ES-I3 (cell line): ENCODE measurements at regions not wholly inside any gene's neighbourhood (a gene's known extent, or its start where the extent isn't known, plus 50 kb on each side); places are given as distances from the start of the nearest gene placed in this dataset.

Source experiments
- H3K36me3 ChIP-seq: 2 replicates; pipeline ENCODE4 v1.6.1; 2013; ENCODE audit warnings: mild to moderate bottlenecking, low read length, control low read depth, moderate library complexity; ENCODE audit not compliant: insufficient read depth
- H3K4me1 ChIP-seq: 2 replicates; pipeline ENCODE4 v1.6.1; 2013; ENCODE audit warnings: mild to moderate bottlenecking, control low read depth, low read length; ENCODE audit not compliant: insufficient read depth
- H3K9ac ChIP-seq: 2 replicates; pipeline ENCODE4 v1.6.1; 2013; ENCODE audit warnings: low read depth, mild to moderate bottlenecking, low read length, moderate library complexity
- H3K9me3 ChIP-seq: 2 replicates; pipeline ENCODE4 v1.6.1; 2013; ENCODE audit warnings: mild to moderate bottlenecking, low read length, moderate library complexity; ENCODE audit not compliant: control insufficient read depth, insufficient read depth

- Histone ChIP-seq H3K9ac (no peak overlapping the region), H3K36me3 (no peaks in the 10 kb centered on the region), H3K4me1 (no peaks in the 10 kb centered on the region), H3K9me3 (no peaks in the 10 kb centered on the region)
Observed at GRCh38 chr2:3000968-3001367, 376.6 kb downstream of the EIPR1 start.

- Histone ChIP-seq H3K4me1 (no peaks in the 10 kb centered on the region), H3K36me3 (no peaks in the 10 kb centered on the region), H3K9me3 (no peaks in the 10 kb centered on the region), H3K9ac (no peak overlapping the region)
Observed at GRCh38 chr2:3000125-3000524, 377.5 kb downstream of the EIPR1 start.

- Histone ChIP-seq H3K9me3 (no peaks in the 10 kb centered on the region), H3K36me3 (no peaks in the 10 kb centered on the region), H3K9ac (no peak overlapping the region), H3K4me1 (no peaks in the 10 kb centered on the region)
Observed at GRCh38 chr2:2998971-2999370, 378.6 kb downstream of the EIPR1 start.

- Histone ChIP-seq H3K36me3 (0 out of 2 replicates have a peak, but pooled peaks cover 3% of the 10 kb centered on the region), H3K9me3 (no peaks in the 10 kb centered on the region), H3K9ac (no peak overlapping the region)
Observed at GRCh38 chr2:2993172-2993692, 384.4 kb downstream of the EIPR1 start.

GRCh38 chr2:2992634-2993033, 385.0 kb downstream of the EIPR1 start:
- 0 out of 2 replicates have a peak, but pooled peaks cover 3% of the 10 kb centered on the region for H3K36me3 ChIP-seq
- no peaks in the 10 kb centered on the region for H3K4me1 ChIP-seq
- no peak overlapping the region for H3K9ac ChIP-seq

More at GRCh38 chr2:2993172-2993692, 384.4 kb downstream of the EIPR1 start:
- no peaks in the 10 kb centered on the region for H3K4me1 ChIP-seq

GRCh38 chr2:2985020-2985419, 392.6 kb downstream of the EIPR1 start:
- H3K36me3 ChIP-seq, result no peaks in the 10 kb centered on the region
- H3K9ac ChIP-seq, result no peak overlapping the region
- no peaks in the 10 kb centered on the region for H3K4me1 ChIP-seq
- H3K9me3 ChIP-seq, result no peaks in the 10 kb centered on the region

More at GRCh38 chr2:2992634-2993033, 385.0 kb downstream of the EIPR1 start:
- H3K9me3 ChIP-seq, result no peaks in the 10 kb centered on the region

GRCh38 chr2:2981000-2981399, 396.6 kb downstream of the EIPR1 start:
- Histone ChIP-seq H3K4me1 (no peaks in the 10 kb centered on the region), H3K9me3 (no peaks in the 10 kb centered on the region), H3K9ac (no peak overlapping the region), H3K36me3 (no peaks in the 10 kb centered on the region)

- no peak overlapping the region for H3K9ac ChIP-seq
- H3K36me3 ChIP-seq, result no peaks in the 10 kb centered on the region
- H3K4me1 ChIP-seq, result no peaks in the 10 kb centered on the region
- no peaks in the 10 kb centered on the region for H3K9me3 ChIP-seq
Observed at GRCh38 chr2:2974982-2975381, 402.6 kb downstream of the EIPR1 start.

- H3K4me1 ChIP-seq, result 0 out of 2 replicates have a peak, but pooled peaks cover 4% of the 10 kb centered on the region
- no peak overlapping the region for H3K9ac ChIP-seq
Observed at GRCh38 chr2:2960441-2961133, 417.0 kb downstream of the EIPR1 start.

GRCh38 chr2:2950403-2950952, 427.1 kb downstream of the EIPR1 start:
- H3K36me3 ChIP-seq, result no peaks in the 10 kb centered on the region
- H3K4me1 ChIP-seq, result no peaks in the 10 kb centered on the region
- no peak overlapping the region for H3K9ac ChIP-seq
- H3K9me3 ChIP-seq, result no peaks in the 10 kb centered on the region

More at GRCh38 chr2:2960441-2961133, 417.0 kb downstream of the EIPR1 start:
- H3K36me3 ChIP-seq, result no peaks in the 10 kb centered on the region
- no peaks in the 10 kb centered on the region for H3K9me3 ChIP-seq

GRCh38 chr2:2947406-2947805, 430.2 kb downstream of the EIPR1 start:
- no peak overlapping the region for H3K9ac ChIP-seq
- no peaks in the 10 kb centered on the region; the same call in 1 of the 2 replicates for H3K9me3 ChIP-seq

GRCh38 chr2:2942906-2943305, 434.7 kb downstream of the EIPR1 start:
- Histone ChIP-seq H3K4me1 (no peaks in the 10 kb centered on the region), H3K9ac (no peak overlapping the region), H3K9me3 (no peaks in the 10 kb centered on the region; the same call in 1 of the 2 replicates), H3K36me3 (no peaks in the 10 kb centered on the region)

More at GRCh38 chr2:2947406-2947805, 430.2 kb downstream of the EIPR1 start:
- no peaks in the 10 kb centered on the region for H3K4me1 ChIP-seq
- H3K36me3 ChIP-seq, result no peaks in the 10 kb centered on the region

- no peaks in the 10 kb centered on the region for H3K36me3 ChIP-seq
- H3K9ac ChIP-seq, result no peak overlapping the region
- no peaks in the 10 kb centered on the region; the same call in 1 of the 2 replicates for H3K9me3 ChIP-seq
- H3K4me1 ChIP-seq, result no peaks in the 10 kb centered on the region
Observed at GRCh38 chr2:2942225-2942624, 435.4 kb downstream of the EIPR1 start.

- Histone ChIP-seq H3K9ac (no peak overlapping the region), H3K9me3 (no peaks in the 10 kb centered on the region; the same call in 1 of the 2 replicates), H3K4me1 (no peaks in the 10 kb centered on the region), H3K36me3 (no peaks in the 10 kb centered on the region)
Observed at GRCh38 chr2:2941205-2941604, 436.4 kb downstream of the EIPR1 start.

GRCh38 chr2:2940702-2941101, 436.9 kb downstream of the EIPR1 start:
- H3K9me3 ChIP-seq, result no peaks in the 10 kb centered on the region; the same call in 1 of the 2 replicates
- H3K36me3 ChIP-seq, result no peaks in the 10 kb centered on the region
- no peak overlapping the region for H3K9ac ChIP-seq
- H3K4me1 ChIP-seq, result no peaks in the 10 kb centered on the region
